SU-DHL-6 (cell line): ENCODE measurements at regions not wholly inside any gene's neighbourhood (a gene's known extent, or its start where the extent isn't known, plus 50 kb on each side); places are given as distances from the start of the nearest gene placed in this dataset.

ENCODE experiments used
- H2AFZ ChIP-seq: fragments of 200-600 bp; sonication (generic); 2 replicates; pipeline ENCODE4 v1.6.1; 2014; ENCODE audit warnings: low read depth, mild to moderate bottlenecking, moderate library complexity, mixed read lengths, antibody characterized with exemption, low read length; ENCODE audit not compliant: severe bottlenecking
- H3F3A ChIP-seq: fragments of 200-600 bp; shearing (Covaris generic); 2 replicates; pipeline ENCODE4 v1.6.0; 2016; ENCODE audit warnings: antibody characterized with exemption, mild to moderate bottlenecking; ENCODE audit not compliant: insufficient read depth
- H3K27ac ChIP-seq: fragments of 200-600 bp; sonication (generic); 2 replicates; pipeline ENCODE4 v1.5.1; 2016; ENCODE audit warnings: low read depth, mild to moderate bottlenecking, low read length, moderate library complexity, mixed read lengths
- H3K27me3 ChIP-seq: fragments of 200-600 bp; sonication (generic), shearing (Covaris generic); 2 replicates; pipeline ENCODE4 v1.6.0; 2014; ENCODE audit warnings: mild to moderate bottlenecking, low read length
- H3K36me3 ChIP-seq: fragments of 200-600 bp; sonication (generic); 2 replicates; pipeline ENCODE4 v1.6.1; 2014; ENCODE audit warnings: mild to moderate bottlenecking, low read length, mixed read lengths
- H3K4me2 ChIP-seq: fragments of 300-600, 200-600 bp; shearing (Covaris generic), sonication (generic); 2 replicates; pipeline ENCODE4 v1.6.0; 2014; ENCODE audit warnings: low read length, low read depth, mild to moderate bottlenecking; ENCODE audit not compliant: poor library complexity, severe bottlenecking
- H3K4me3 ChIP-seq: fragments of 200-600 bp; sonication (generic); 2 replicates; pipeline ENCODE4 v1.5.1; 2014; ENCODE audit warnings: antibody characterized with exemption, low read length, mild to moderate bottlenecking, mixed read lengths; ENCODE audit not compliant: insufficient read depth, poor library complexity, severe bottlenecking
- H3K79me2 ChIP-seq: fragments of 200-600 bp; sonication (generic); 2 replicates; pipeline ENCODE4 v1.6.1; 2014; ENCODE audit warnings: mild to moderate bottlenecking, low read length, moderate library complexity; ENCODE audit not compliant: insufficient read depth
- H3K9ac ChIP-seq: fragments of 200-600 bp; sonication (generic); 2 replicates; pipeline ENCODE4 v1.7.0; 2014; ENCODE audit warnings: mild to moderate bottlenecking, low read length
- H3K9me2 ChIP-seq: fragments of 200-600 bp; sonication (generic); replicated peaks from 2 replicates; pipeline ENCODE4 v1.6.1; 2014; ENCODE audit warnings: low read length; ENCODE audit not compliant: insufficient read depth
- H3K9me3 ChIP-seq: fragments of 200-600 bp; sonication (generic); 2 replicates; pipeline ENCODE4 v1.6.1; 2014; ENCODE audit warnings: low read length, mixed read lengths; ENCODE audit not compliant: insufficient read depth
- H4K20me1 ChIP-seq: fragments of 200-600 bp; sonication (generic); 2 replicates; pipeline ENCODE4 v1.6.1; 2014; ENCODE audit warnings: low read depth, mild to moderate bottlenecking, antibody characterized with exemption, low read length, moderate library complexity, mixed read lengths
- EZH2phosphoT487 ChIP-seq: fragments of 200-600 bp; sonication (generic), shearing (Covaris generic); conservative IDR thresholded peaks from 2 replicates; pipeline ENCODE4 v1.6.1; 2018; ENCODE audit warnings: mild to moderate bottlenecking, antibody characterized with exemption, low read length, moderate library complexity, mixed read lengths
- TF ChIP-seq, protein P1 (sequence below): fragments of 200-600 bp; sonication (generic); IDR thresholded peaks from one replicate; pipeline ENCODE4 v1.5.1; 2017; ENCODE audit warnings: antibody characterized with exemption, mild to moderate bottlenecking, low read length, moderate library complexity; ENCODE audit not compliant: insufficient read depth, poor library complexity, severe bottlenecking

DNA sequence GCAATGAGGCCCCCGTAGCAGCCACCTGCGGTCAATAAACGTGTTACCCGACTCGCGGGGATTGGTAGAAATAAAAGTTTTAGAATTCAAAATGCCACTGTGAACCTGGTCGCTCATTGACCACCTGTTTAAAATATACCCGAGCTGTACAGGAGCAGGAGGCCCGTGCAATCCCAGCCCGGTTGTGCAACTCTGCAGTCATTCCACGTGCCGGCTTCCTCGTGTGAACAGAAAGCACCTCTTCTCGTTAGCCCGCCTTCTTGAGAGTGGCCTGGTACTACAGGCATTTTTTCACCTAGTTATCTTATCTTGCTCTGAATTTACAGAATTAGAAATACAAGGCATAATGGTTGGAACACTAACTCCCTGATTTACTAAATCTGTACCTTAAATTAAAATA is 660.7 kb downstream of the GALR1 start:
- H3K9ac ChIP-seq = no peak overlapping the region
- no peak for TF ChIP-seq EZH2phosphoT487
- TF ChIP-seq, protein P1, sequence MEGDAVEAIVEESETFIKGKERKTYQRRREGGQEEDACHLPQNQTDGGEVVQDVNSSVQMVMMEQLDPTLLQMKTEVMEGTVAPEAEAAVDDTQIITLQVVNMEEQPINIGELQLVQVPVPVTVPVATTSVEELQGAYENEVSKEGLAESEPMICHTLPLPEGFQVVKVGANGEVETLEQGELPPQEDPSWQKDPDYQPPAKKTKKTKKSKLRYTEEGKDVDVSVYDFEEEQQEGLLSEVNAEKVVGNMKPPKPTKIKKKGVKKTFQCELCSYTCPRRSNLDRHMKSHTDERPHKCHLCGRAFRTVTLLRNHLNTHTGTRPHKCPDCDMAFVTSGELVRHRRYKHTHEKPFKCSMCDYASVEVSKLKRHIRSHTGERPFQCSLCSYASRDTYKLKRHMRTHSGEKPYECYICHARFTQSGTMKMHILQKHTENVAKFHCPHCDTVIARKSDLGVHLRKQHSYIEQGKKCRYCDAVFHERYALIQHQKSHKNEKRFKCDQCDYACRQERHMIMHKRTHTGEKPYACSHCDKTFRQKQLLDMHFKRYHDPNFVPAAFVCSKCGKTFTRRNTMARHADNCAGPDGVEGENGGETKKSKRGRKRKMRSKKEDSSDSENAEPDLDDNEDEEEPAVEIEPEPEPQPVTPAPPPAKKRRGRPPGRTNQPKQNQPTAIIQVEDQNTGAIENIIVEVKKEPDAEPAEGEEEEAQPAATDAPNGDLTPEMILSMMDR = no peak
- no peak overlapping the region for H3K27ac ChIP-seq
- H3K4me3 ChIP-seq = no peak overlapping the region
- H3K4me2 ChIP-seq = no peak overlapping the region
- no peak overlapping the region for H2AFZ ChIP-seq
- H3K79me2 ChIP-seq = no peaks in the 10 kb centered on the region
- H3K36me3 ChIP-seq = no peaks in the 10 kb centered on the region
- H3K27me3 ChIP-seq = no peaks in the 10 kb centered on the region
- no peaks in the 10 kb centered on the region for H3K9me3 ChIP-seq
- no peaks in the 10 kb centered on the region for H3K9me2 ChIP-seq
- no peaks in the 10 kb centered on the region for H3F3A ChIP-seq
- no peaks in the 10 kb centered on the region for H4K20me1 ChIP-seq

DNA sequence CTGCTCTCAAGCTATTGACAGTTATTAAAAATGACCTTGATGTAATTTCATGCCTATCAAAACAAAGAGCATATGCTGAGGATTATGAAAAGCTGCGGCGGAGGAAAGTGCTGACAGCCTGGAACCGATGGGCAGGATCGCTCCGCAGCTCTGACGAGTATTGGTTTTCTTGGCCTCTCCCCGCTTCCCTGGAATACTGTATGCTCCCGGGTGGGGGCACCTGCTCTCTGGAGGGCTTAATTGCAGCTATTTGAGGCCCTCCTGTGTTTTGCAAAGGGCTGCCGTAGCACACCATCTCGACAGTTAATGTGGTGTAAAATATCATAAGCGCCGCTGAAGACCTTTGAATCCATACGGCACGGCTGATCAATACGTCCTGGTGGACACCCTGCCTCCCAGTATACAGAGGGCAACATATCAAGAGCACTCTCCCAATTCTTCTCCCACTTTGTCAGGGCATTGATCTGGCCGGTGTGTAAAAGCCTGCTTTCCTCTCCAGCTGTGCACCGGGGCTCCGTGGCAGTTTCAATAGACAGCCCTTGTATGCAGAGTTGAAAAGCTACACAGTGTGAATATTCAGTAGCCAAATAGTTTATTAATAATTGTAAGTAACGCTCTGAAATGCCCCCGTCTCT is 662.4 kb downstream of the GALR1 start:
- Histone ChIP-seq H3F3A (no peaks in the 10 kb centered on the region), H3K9ac (no peak overlapping the region), H3K36me3 (no peaks in the 10 kb centered on the region), H3K79me2 (no peaks in the 10 kb centered on the region), H3K4me3 (no peak overlapping the region), H3K27me3 (no peaks in the 10 kb centered on the region; the same call in 1 of the 2 replicates), H3K4me2 (no peak overlapping the region), H3K27ac (no peak overlapping the region), H2AFZ (no peak overlapping the region), H3K9me2 (no peaks in the 10 kb centered on the region), H4K20me1 (no peaks in the 10 kb centered on the region), H3K9me3 (no peaks in the 10 kb centered on the region)
- no peak for TF ChIP-seq EZH2phosphoT487
- TF ChIP-seq, protein P1 = no peak

- H3K4me3 ChIP-seq = no peak overlapping the region
- no peak overlapping the region for H3K27ac ChIP-seq
- no peaks in the 10 kb centered on the region for H3K36me3 ChIP-seq
- no peak overlapping the region for H3K4me2 ChIP-seq
- H3K9ac ChIP-seq = no peak overlapping the region
- no peak for TF ChIP-seq EZH2phosphoT487
- TF ChIP-seq, protein P1 = no peak
- no peaks in the 10 kb centered on the region for H3K79me2 ChIP-seq
- H3K9me2 ChIP-seq = no peaks in the 10 kb centered on the region
- no peaks in the 10 kb centered on the region for H3K9me3 ChIP-seq
- no peaks in the 10 kb centered on the region for H3F3A ChIP-seq
- no peaks in the 10 kb centered on the region; the same call in 1 of the 2 replicates for H3K27me3 ChIP-seq
- H4K20me1 ChIP-seq = no peaks in the 10 kb centered on the region
- H2AFZ ChIP-seq = no peak overlapping the region
These were observed 669.1 kb downstream of the GALR1 start for GRCh38 chr18:77918730-77919129.
